ENCODE measurements at regions not wholly inside any gene's neighbourhood (a gene's known extent, or its start where the extent isn't known, plus 50 kb on each side); places are given as distances from the start of the nearest gene placed in this dataset.
A peak's percentile ranks its signal among the peaks of the same experiment; 100 is the strongest.

DNA sequence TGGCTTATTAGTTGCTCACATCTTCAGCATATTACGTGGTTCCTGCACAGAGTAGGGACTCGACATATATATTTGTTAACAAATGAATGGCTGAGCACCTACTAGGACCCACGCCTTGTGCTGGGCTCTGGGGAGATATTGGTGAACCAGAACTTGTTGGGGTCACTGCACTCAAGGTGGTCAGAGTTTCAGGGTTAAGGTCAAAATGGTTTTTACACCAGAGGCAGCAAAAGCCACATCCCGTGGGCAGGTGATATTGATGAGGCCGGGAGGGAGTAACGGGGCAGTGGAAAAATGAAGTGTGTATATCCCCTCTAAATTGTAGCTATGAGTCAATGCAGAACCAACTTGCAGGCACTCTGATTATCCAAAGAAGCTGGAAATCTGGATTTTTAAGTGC is 136.5 kb upstream of the KLF4 start:
- DNase-seq, result no peak

GRCh38 chr9:107625383-107625984 is 135.9 kb upstream of the KLF4 start:
- DNase-seq, result no peak

DNA sequence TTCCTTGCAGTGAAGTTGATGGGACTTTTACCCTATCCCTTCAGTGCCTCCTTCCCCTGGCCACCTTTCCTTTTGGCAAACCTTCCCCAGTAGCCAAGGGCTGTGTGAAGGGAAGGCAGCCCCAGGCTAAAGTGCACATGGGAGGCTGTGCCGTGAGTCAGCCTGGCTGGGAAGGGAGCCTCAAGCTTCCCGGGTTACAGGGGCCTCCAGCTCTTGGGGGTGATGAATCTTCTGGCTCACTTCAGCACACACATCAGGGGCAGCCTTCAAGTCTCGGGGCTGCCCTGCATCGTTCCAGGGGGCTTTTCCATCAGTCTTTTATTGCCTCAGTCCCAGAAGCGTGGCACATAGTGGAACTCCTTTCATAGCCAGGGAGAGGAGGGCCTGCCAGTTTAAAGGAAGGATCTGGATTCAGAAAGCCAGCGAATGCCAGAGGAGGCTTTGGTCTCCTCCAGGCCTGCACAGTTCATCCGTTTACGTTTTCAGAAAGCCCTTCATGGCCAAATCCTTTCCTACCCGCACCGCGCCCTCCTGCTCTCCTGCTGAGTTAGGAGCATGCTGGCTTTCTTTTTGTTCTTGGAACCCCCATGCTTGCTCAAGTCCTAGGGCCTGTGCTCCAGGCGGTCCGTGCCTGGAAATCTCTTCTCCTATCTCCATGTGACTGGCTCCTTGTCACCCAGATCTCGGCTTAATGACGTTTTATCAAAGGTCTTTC is 134.8 kb upstream of the KLF4 start:
- no peak for DNase-seq

GRCh38 chr9:107621436-107621835 is 131.9 kb upstream of the KLF4 start:
- DNase-seq, result no peak

DNA sequence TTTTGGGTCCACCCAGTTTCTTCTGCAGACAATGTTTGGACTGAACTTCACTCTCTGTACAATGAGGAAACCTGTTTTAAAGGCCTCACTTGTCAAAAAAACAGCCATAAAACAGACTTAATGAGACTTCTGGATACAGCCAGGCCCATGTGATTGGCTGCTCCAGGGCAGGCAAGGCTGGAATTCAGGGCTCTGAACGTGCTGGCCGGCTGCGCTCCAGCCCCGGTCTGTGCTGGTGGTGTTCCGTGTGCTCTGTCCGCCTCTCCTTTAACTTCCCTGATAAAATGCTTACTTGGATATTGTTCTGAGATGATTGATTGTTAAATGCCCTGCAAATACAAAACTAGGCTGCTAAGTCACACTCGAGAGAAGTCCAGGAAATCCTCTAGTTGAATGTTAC is 131.2 kb upstream of the KLF4 start:
- DNase-seq, result no peak

DNA sequence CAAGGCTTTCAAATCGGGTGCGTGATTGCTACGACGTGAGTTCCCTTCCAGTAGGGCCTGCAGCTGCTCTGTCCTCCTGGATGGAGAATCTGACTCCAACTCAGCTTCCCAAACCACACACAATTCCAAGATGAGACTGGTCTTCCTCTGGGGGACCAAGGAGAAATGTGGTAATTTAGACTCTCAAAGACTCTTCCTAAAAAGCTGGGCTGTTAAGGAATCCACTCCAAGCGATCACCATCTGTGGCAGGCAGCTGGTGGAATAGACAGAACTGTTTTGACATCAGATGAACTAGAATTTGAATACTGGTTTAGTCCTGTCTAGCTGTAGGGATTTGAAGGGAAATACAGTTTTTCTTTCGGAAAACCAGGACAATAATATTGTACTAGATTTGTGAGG is 130.7 kb upstream of the KLF4 start:
- no peak for DNase-seq

GRCh38 chr9:107615321-107615720 is 125.8 kb upstream of the KLF4 start:
- peak; percentile 56 to 68 for DNase-seq

- DNase-seq, result no peak
Observed at GRCh38 chr9:107614765-107615164, 125.2 kb upstream of the KLF4 start.

DNA sequence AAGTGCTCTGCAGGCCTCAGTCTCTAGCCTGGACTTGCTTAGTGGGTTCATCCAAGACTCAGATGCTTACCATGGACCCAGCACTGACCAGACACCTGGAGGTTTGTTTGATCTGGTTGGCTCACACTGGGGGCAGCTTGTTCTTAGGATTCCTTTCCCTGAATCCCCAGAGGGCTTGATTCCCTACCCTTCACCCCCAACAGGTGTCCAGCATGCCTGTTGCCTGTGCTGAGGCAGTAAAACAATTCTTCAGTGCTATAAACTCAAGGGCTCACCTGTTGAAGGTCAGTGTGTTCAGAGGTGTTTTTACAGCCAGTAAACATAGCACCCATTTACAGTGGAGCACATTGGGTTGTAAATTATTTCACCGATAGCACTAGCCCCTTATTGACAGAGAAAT is 123.8 kb upstream of the KLF4 start:
- no peak for DNase-seq

- peak in 1 of 2 donors; percentile 37 for DNase-seq
Observed at GRCh38 chr9:107612136-107612535, 122.6 kb upstream of the KLF4 start.

GRCh38 chr9:107609547-107609946 is 120.0 kb upstream of the KLF4 start:
- no peak for DNase-seq

DNA sequence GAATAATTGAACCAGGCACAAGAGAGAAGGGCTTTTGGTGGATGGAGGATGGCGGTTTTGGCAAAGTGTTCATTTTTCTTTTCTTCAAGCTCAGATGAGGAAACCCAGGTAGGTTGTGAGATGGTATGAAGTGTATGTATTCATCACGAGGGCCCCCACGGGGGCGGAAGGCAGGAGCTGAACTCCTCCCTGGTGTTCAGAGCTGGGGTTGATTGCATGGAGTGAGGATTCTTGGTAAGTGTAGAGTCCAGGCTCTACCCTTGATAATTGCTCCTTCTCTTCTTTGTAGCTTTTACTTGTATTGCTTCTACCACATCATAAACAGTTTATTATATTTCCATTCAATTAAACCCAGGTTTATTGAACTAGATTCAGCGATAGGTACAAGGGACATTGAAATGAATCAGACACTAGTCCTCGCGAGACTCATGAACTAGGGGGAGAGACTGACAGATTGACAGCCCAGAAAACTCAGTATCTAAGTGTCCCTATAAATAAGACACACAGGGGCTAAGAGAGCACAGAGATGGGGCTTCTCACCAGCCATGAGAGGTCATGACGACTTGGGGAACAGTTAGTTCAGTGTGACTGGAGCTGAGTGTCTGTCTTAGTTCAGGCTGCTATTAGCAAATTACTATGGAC is 116.7 kb upstream of the KLF4 start:
- no peak for DNase-seq

GRCh38 chr9:107605041-107605440 is 115.5 kb upstream of the KLF4 start:
- no peak for DNase-seq

- no peak for DNase-seq
Observed at GRCh38 chr9:107603281-107603680, 113.7 kb upstream of the KLF4 start.

- DNase-seq, result no peak
Observed at GRCh38 chr9:107600060-107600573, 110.5 kb upstream of the KLF4 start.

- DNase-seq, result no peak
Observed at GRCh38 chr9:107597743-107598217, 108.2 kb upstream of the KLF4 start.

GRCh38 chr9:107594908-107595530 is 105.5 kb upstream of the KLF4 start:
- no peak for DNase-seq

DNA sequence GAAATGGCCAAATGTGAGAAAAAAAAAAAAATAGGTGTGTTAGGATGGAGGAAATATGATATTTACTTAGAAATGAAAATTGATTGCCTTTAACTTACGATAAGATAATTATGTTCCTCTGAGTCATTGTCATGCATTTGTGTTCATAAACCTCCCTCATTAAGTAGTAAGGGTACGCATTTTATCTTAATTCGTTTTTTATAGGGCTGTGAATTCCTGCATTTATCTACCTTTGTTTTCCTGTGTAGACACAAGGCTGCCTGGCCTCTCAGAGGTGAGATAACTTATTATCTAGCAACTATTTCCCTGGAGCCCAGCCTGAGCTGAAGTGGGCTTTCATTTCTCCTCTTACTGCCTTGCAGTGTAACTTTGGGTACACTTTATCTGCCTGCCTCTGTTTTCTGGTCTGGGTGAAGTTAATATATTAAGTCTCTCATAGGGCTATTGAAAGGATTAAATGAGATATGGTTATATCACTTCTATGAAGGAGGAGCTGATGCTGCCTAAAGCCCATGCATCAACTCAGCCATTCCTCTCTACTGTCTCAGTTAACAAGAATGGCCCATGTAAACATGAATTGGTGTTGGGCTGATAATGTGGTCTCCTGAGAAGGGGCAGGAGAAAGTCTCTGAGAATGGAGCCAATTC is 103.8 kb upstream of the KLF4 start:
- DNase-seq, result no peak

- DNase-seq, result no peak
Observed at GRCh38 chr9:107592424-107592823, 102.9 kb upstream of the KLF4 start.

GRCh38 chr9:107591781-107592180 is 102.2 kb upstream of the KLF4 start:
- DNase-seq, result no peak

DNA sequence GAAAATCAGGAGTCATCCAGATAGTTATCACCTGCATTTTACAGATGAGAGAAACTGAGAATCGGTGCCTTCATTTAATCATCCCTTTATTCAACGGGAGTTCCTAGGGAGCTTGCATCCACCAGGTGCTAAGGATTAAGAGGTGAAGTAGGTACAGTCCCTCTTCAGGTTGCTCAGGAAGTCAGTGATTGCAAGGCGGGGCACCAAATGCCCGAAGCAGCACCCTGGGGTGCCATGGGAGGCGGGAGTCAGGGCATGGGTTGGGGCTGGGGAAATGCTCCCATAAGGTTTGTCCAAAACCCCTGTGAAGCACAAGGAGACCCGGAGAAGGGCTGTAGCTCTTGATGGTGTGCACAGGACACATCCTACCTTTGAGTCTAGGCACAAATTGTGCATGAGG is 98.8 kb upstream of the KLF4 start:
- no peak for DNase-seq
